ENCODE measurements at regions not wholly inside any gene's neighbourhood (a gene's known extent, or its start where the extent isn't known, plus 50 kb on each side); places are given as distances from the start of the nearest gene placed in this dataset.

DNA sequence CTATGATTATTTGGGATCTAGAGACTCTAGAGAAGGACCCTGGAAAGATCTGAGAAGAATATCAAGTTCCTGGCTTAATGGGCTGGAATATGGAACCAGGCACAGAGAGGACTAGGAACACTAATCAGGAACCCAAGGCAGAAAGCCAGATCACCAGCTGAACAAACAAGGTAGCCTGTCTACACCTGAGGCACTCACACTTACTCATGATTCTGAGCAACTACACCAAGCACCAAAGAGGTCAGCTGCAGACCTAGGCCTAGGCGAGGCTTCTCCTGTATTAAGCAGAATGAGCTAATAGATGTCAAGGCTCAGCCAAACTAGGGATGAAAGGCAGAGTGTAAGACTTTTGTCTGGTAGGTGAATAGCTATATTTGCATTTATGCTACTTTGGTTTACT lies 368.1 kb downstream of the LTN1 start:
- no peak overlapping the region for H3K4me3 ChIP-seq (ENCODE audit: low read depth, low read length, poor library complexity, severe bottlenecking)
- TF ChIP-seq, protein P1, sequence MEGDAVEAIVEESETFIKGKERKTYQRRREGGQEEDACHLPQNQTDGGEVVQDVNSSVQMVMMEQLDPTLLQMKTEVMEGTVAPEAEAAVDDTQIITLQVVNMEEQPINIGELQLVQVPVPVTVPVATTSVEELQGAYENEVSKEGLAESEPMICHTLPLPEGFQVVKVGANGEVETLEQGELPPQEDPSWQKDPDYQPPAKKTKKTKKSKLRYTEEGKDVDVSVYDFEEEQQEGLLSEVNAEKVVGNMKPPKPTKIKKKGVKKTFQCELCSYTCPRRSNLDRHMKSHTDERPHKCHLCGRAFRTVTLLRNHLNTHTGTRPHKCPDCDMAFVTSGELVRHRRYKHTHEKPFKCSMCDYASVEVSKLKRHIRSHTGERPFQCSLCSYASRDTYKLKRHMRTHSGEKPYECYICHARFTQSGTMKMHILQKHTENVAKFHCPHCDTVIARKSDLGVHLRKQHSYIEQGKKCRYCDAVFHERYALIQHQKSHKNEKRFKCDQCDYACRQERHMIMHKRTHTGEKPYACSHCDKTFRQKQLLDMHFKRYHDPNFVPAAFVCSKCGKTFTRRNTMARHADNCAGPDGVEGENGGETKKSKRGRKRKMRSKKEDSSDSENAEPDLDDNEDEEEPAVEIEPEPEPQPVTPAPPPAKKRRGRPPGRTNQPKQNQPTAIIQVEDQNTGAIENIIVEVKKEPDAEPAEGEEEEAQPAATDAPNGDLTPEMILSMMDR (conservative IDR thresholded peaks at IDR 0.05; ENCODE audit: low read depth, low read length), result no peak
- TF ChIP-seq EZH2 (IDR thresholded peaks at IDR 0.05; ENCODE audit: borderline replicate concordance, low read depth, low read length, poor library complexity, severe bottlenecking), result no peak
- intact Hi-C loops (cut with micrococcal nuclease; ENCODE audit: unreplicated experiment), result no loop called here
- H3K9me3 ChIP-seq (ENCODE audit: low read depth, low read length, poor library complexity, severe bottlenecking), result no peaks in the 10 kb centered on the region
- H3K27ac ChIP-seq (ENCODE audit: low read depth, low read length, poor library complexity, severe bottlenecking), result no peak overlapping the region
- H3K27me3 ChIP-seq (replicated peaks; ENCODE audit: insufficient read depth, low read depth, low read length, poor library complexity), result no peaks in the 10 kb centered on the region
- ChIA-PET POLR2A (ENCODE audit: low non-redundant PET) (no interaction called here), CTCF (no interaction called here)
- BruUV-seq (replicated peaks), result no TSS peak
- no peaks in the 10 kb centered on the region for H3K36me3 ChIP-seq (ENCODE audit: insufficient read depth, low read length, poor library complexity, severe bottlenecking)
- DNase-seq (ENCODE audit: low spot score), result no peak
- no peaks in the 10 kb centered on the region for H3K4me1 ChIP-seq (ENCODE audit: insufficient read depth, low read length, poor library complexity, severe bottlenecking)

DNA sequence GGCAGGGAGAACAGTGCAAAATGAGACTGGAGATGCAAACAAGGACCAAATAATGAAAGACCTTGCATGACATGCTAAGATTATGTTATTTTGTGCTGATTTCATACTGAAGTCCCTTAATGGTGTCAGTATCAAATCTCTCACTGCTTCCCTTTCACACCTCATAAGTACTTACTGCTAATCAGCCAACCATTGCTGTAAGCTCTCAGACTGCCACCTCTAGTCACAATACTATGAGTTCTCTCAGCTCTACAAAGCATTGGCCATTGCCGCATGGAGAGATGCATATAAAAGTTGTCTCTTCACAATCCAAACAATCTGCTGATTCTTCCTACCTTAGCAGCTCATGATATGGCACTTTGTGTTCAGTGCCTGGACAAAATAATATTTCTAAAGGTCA lies 375.4 kb downstream of the LTN1 start:
- Histone ChIP-seq H3K27ac (ENCODE audit: low read depth, low read length, poor library complexity, severe bottlenecking) (no peak overlapping the region), H3K9me3 (ENCODE audit: low read depth, low read length, poor library complexity, severe bottlenecking) (no peaks in the 10 kb centered on the region), H3K4me3 (ENCODE audit: low read depth, low read length, poor library complexity, severe bottlenecking) (no peak overlapping the region), H3K4me1 (ENCODE audit: insufficient read depth, low read length, poor library complexity, severe bottlenecking) (no peaks in the 10 kb centered on the region), H3K27me3 (replicated peaks; ENCODE audit: insufficient read depth, low read depth, low read length, poor library complexity) (no peaks in the 10 kb centered on the region), H3K36me3 (ENCODE audit: insufficient read depth, low read length, poor library complexity, severe bottlenecking) (no peaks in the 10 kb centered on the region)
- CTCF ChIA-PET, result no interaction called here
- intact Hi-C loops (cut with micrococcal nuclease; ENCODE audit: unreplicated experiment), result no loop called here
- TF ChIP-seq, protein P1 (conservative IDR thresholded peaks at IDR 0.05; ENCODE audit: low read depth, low read length), result no peak
- no peak for TF ChIP-seq EZH2 (IDR thresholded peaks at IDR 0.05; ENCODE audit: borderline replicate concordance, low read depth, low read length, poor library complexity, severe bottlenecking)
- BruUV-seq (replicated peaks), result no TSS peak
- DNase-seq (ENCODE audit: low spot score), result no peak
- POLR2A ChIA-PET (ENCODE audit: low non-redundant PET), result no interaction called here

- intact Hi-C loops (cut with micrococcal nuclease; ENCODE audit: unreplicated experiment), result no loop called here
- peak; percentile 18 for DNase-seq (ENCODE audit: low spot score)
- Histone ChIP-seq H3K4me1 (ENCODE audit: insufficient read depth, low read length, poor library complexity, severe bottlenecking) (no peaks in the 10 kb centered on the region), H3K9me3 (ENCODE audit: low read depth, low read length, poor library complexity, severe bottlenecking) (no peaks in the 10 kb centered on the region), H3K36me3 (ENCODE audit: insufficient read depth, low read length, poor library complexity, severe bottlenecking) (no peaks in the 10 kb centered on the region), H3K4me3 (ENCODE audit: low read depth, low read length, poor library complexity, severe bottlenecking) (no peak overlapping the region), H3K27ac (ENCODE audit: low read depth, low read length, poor library complexity, severe bottlenecking) (no peak overlapping the region), H3K27me3 (replicated peaks; ENCODE audit: insufficient read depth, low read depth, low read length, poor library complexity) (no peaks in the 10 kb centered on the region)
- no TSS peak for BruUV-seq (replicated peaks)
- CTCF ChIA-PET, result no interaction called here
- POLR2A ChIA-PET (ENCODE audit: low non-redundant PET), result no interaction called here
- TF ChIP-seq, protein P1 (conservative IDR thresholded peaks at IDR 0.05; ENCODE audit: low read depth, low read length), result no peak
- no peak for TF ChIP-seq EZH2 (IDR thresholded peaks at IDR 0.05; ENCODE audit: borderline replicate concordance, low read depth, low read length, poor library complexity, severe bottlenecking)
Measured at GRCh38 chr21:28615276-28615675, 377.4 kb downstream of the LTN1 start.

Measured in A673 (cell line).